GM12892 (cell line): ENCODE measurements at regions not wholly inside any gene's neighbourhood (a gene's known extent, or its start where the extent isn't known, plus 50 kb on each side); places are given as distances from the start of the nearest gene placed in this dataset.

ENCODE experiments used
- POLR2A ChIP-seq: IDR thresholded peaks from 2 replicates; pipeline ENCODE4 v1.6.1; 2011; ENCODE audit warnings: low read depth, low read length, control low read depth
- POLR2AphosphoS5 ChIP-seq: IDR thresholded peaks from 2 replicates; pipeline ENCODE4 v1.6.1; 2011; ENCODE audit warnings: low read depth, low read length, control low read depth

- TF ChIP-seq POLR2A = no peak
- TF ChIP-seq POLR2AphosphoS5 = no peak
Observed at GRCh38 chr7:20035279-20035875, 181.8 kb downstream of the MACC1 start.
